Activated naive CD8-positive, alpha-beta T cell treated with anti-CD3 and anti-CD28 coated beads, Interleukin-2, amount 50 U/mL, for 24 hours (primary cell): ENCODE measurements at regions not wholly inside any gene's neighbourhood (a gene's known extent, or its start where the extent isn't known, plus 50 kb on each side); places are given as distances from the start of the nearest gene placed in this dataset.

Experiments
- ATAC-seq: fragments of 150-1000 bp; cut with Tn5 transposase; one replicate; pipeline ENCODE4 v1.10.0; 2021
- DNase-seq: peaks from one replicate; pipeline ENCODE4 v3.0.0; 2021
- H3K27ac Mint-ChIP-seq: one replicate; pipeline ENCODE4 v1.8.0; 2021; ENCODE audit warnings: mild to moderate bottlenecking, mixed read lengths
- H3K27me3 Mint-ChIP-seq: one replicate; pipeline ENCODE4 v1.8.0; 2021; ENCODE audit warnings: mixed read lengths
- H3K36me3 Mint-ChIP-seq: one replicate; pipeline ENCODE4 v1.8.0; 2021; ENCODE audit warnings: low read depth, mixed read lengths
- H3K4me1 Mint-ChIP-seq: one replicate; pipeline ENCODE4 v1.8.0; 2021; ENCODE audit warnings: mixed read lengths
- H3K4me3 Mint-ChIP-seq: one replicate; pipeline ENCODE4 v1.8.0; 2021; ENCODE audit warnings: mild to moderate bottlenecking, moderate library complexity, mixed read lengths
- H3K9me3 Mint-ChIP-seq: one replicate; pipeline ENCODE4 v1.8.0; 2021; ENCODE audit warnings: mixed read lengths

- no peak overlapping the region for H3K4me3 Mint-ChIP-seq
- no peaks in the 10 kb centered on the region for H3K36me3 Mint-ChIP-seq
- H3K9me3 Mint-ChIP-seq, result no peaks in the 10 kb centered on the region
- no peak overlapping the region for H3K27ac Mint-ChIP-seq
- no peaks in the 10 kb centered on the region for H3K4me1 Mint-ChIP-seq
- peaks cover 2% of the 10 kb centered on the region for H3K27me3 Mint-ChIP-seq
- no peak for ATAC-seq
- DNase-seq, result no peak
Observed at GRCh38 chr1:200281201-200281835, 128.5 kb downstream of the ZNF281 start.

- H3K4me1 Mint-ChIP-seq, result no peaks in the 10 kb centered on the region
- no peaks in the 10 kb centered on the region for H3K36me3 Mint-ChIP-seq
- H3K9me3 Mint-ChIP-seq, result no peaks in the 10 kb centered on the region
- ATAC-seq, result no peak
- peak; percentile 34 for DNase-seq
- H3K4me3 Mint-ChIP-seq, result no peak overlapping the region
- H3K27me3 Mint-ChIP-seq, result no peaks in the 10 kb centered on the region
- H3K27ac Mint-ChIP-seq, result no peak overlapping the region
Observed at GRCh38 chr1:200279810-200280411, 129.9 kb downstream of the ZNF281 start.

- no peaks in the 10 kb centered on the region for H3K27me3 Mint-ChIP-seq
- no peak overlapping the region for H3K27ac Mint-ChIP-seq
- H3K9me3 Mint-ChIP-seq, result no peaks in the 10 kb centered on the region
- no peak for ATAC-seq
- no peak for DNase-seq
- peaks cover 6% of the 10 kb centered on the region for H3K4me1 Mint-ChIP-seq
- H3K36me3 Mint-ChIP-seq, result no peaks in the 10 kb centered on the region
- H3K4me3 Mint-ChIP-seq, result no peak overlapping the region
Observed at GRCh38 chr1:200275816-200276453, 133.9 kb downstream of the ZNF281 start.

GRCh38 chr1:200275415-200275814, 134.4 kb downstream of the ZNF281 start:
- ATAC-seq (no peak), DNase-seq (no peak)
- no peaks in the 10 kb centered on the region for H3K27me3 Mint-ChIP-seq
- no peaks in the 10 kb centered on the region for H3K9me3 Mint-ChIP-seq
- no peak overlapping the region for H3K4me3 Mint-ChIP-seq
- peaks cover 6% of the 10 kb centered on the region for H3K4me1 Mint-ChIP-seq
- H3K27ac Mint-ChIP-seq, result no peak overlapping the region
- H3K36me3 Mint-ChIP-seq, result no peaks in the 10 kb centered on the region

- Mint-ChIP-seq H3K4me3 (no peak overlapping the region), H3K4me1 (peaks cover 6% of the 10 kb centered on the region), H3K27me3 (no peaks in the 10 kb centered on the region), H3K27ac (no peak overlapping the region), H3K9me3 (no peaks in the 10 kb centered on the region), H3K36me3 (no peaks in the 10 kb centered on the region)
- no peak for ATAC-seq
- no peak for DNase-seq
Observed at GRCh38 chr1:200274116-200274515, 135.7 kb downstream of the ZNF281 start.

GRCh38 chr1:200272481-200273068, 137.3 kb downstream of the ZNF281 start:
- Mint-ChIP-seq H3K9me3 (no peaks in the 10 kb centered on the region), H3K4me3 (no peak overlapping the region), H3K4me1 (peaks cover 6% of the 10 kb centered on the region), H3K27ac (no peak overlapping the region), H3K27me3 (no peaks in the 10 kb centered on the region), H3K36me3 (no peaks in the 10 kb centered on the region)
- DNase-seq, result no peak
- no peak for ATAC-seq

- Mint-ChIP-seq H3K27me3 (no peaks in the 10 kb centered on the region), H3K27ac (no peak overlapping the region), H3K9me3 (no peaks in the 10 kb centered on the region), H3K4me3 (no peak overlapping the region), H3K4me1 (peaks cover 6% of the 10 kb centered on the region), H3K36me3 (no peaks in the 10 kb centered on the region)
- no peak for DNase-seq
- no peak for ATAC-seq
Observed at GRCh38 chr1:200269256-200269655, 140.6 kb downstream of the ZNF281 start.

- no peak overlapping the region for H3K4me3 Mint-ChIP-seq
- no peak for ATAC-seq
- H3K27me3 Mint-ChIP-seq, result no peaks in the 10 kb centered on the region
- H3K4me1 Mint-ChIP-seq, result peaks cover under 1% of the 10 kb centered on the region
- DNase-seq, result no peak
- no peak overlapping the region for H3K27ac Mint-ChIP-seq
- no peaks in the 10 kb centered on the region for H3K36me3 Mint-ChIP-seq
- H3K9me3 Mint-ChIP-seq, result no peaks in the 10 kb centered on the region
Observed at GRCh38 chr1:200267937-200268336, 141.9 kb downstream of the ZNF281 start.

- Mint-ChIP-seq H3K27ac (no peak overlapping the region), H3K36me3 (no peaks in the 10 kb centered on the region), H3K4me1 (peaks cover 6% of the 10 kb centered on the region), H3K4me3 (no peak overlapping the region), H3K9me3 (no peaks in the 10 kb centered on the region), H3K27me3 (no peaks in the 10 kb centered on the region)
- DNase-seq (no peak), ATAC-seq (no peak)
Observed at GRCh38 chr1:200267458-200267857, 142.4 kb downstream of the ZNF281 start.

- Mint-ChIP-seq H3K27ac (no peak overlapping the region), H3K4me1 (peaks cover 10% of the 10 kb centered on the region), H3K36me3 (no peaks in the 10 kb centered on the region), H3K9me3 (no peaks in the 10 kb centered on the region), H3K4me3 (no peak overlapping the region), H3K27me3 (no peaks in the 10 kb centered on the region)
- DNase-seq, result no peak
- ATAC-seq, result no peak
Observed at GRCh38 chr1:200266871-200267270, 143.0 kb downstream of the ZNF281 start.

- ATAC-seq (no peak), DNase-seq (no peak)
- Mint-ChIP-seq H3K27me3 (no peaks in the 10 kb centered on the region), H3K27ac (no peak overlapping the region), H3K36me3 (no peaks in the 10 kb centered on the region), H3K4me1 (peaks cover 10% of the 10 kb centered on the region), H3K9me3 (no peaks in the 10 kb centered on the region), H3K4me3 (no peak overlapping the region)
Observed at GRCh38 chr1:200265881-200266280, 144.0 kb downstream of the ZNF281 start.

- no peak overlapping the region for H3K4me3 Mint-ChIP-seq
- no peaks in the 10 kb centered on the region for H3K36me3 Mint-ChIP-seq
- no peaks in the 10 kb centered on the region for H3K27me3 Mint-ChIP-seq
- H3K9me3 Mint-ChIP-seq, result no peaks in the 10 kb centered on the region
- DNase-seq, result no peak
- H3K27ac Mint-ChIP-seq, result no peak overlapping the region
- no peak for ATAC-seq
- H3K4me1 Mint-ChIP-seq, result peaks cover 10% of the 10 kb centered on the region
Observed at GRCh38 chr1:200265104-200265503, 144.7 kb downstream of the ZNF281 start.

- H3K27ac Mint-ChIP-seq, result no peak overlapping the region
- no peaks in the 10 kb centered on the region for H3K27me3 Mint-ChIP-seq
- ATAC-seq (no peak), DNase-seq (no peak)
- H3K9me3 Mint-ChIP-seq, result no peaks in the 10 kb centered on the region
- no peak overlapping the region for H3K4me3 Mint-ChIP-seq
- peaks cover 10% of the 10 kb centered on the region for H3K4me1 Mint-ChIP-seq
- H3K36me3 Mint-ChIP-seq, result no peaks in the 10 kb centered on the region
Observed at GRCh38 chr1:200263203-200263602, 146.6 kb downstream of the ZNF281 start.

- no peaks in the 10 kb centered on the region for H3K27me3 Mint-ChIP-seq
- H3K36me3 Mint-ChIP-seq, result no peaks in the 10 kb centered on the region
- H3K4me1 Mint-ChIP-seq, result peaks cover 10% of the 10 kb centered on the region
- DNase-seq (peak; percentile 10), ATAC-seq (peak; percentile 68)
- no peaks in the 10 kb centered on the region for H3K9me3 Mint-ChIP-seq
- no peak overlapping the region for H3K27ac Mint-ChIP-seq
- H3K4me3 Mint-ChIP-seq, result no peak overlapping the region
Observed at GRCh38 chr1:200262326-200262965, 147.4 kb downstream of the ZNF281 start.
